Lung (tissue), 11 donors: ENCODE measurements at regions not wholly inside any gene's neighbourhood (a gene's known extent, or its start where the extent isn't known, plus 50 kb on each side); places are given as distances from the start of the nearest gene placed in this dataset.

ENCODE experiments used
- ATAC-seq: fragments of 200-7000 bp; cut with Tn5 transposase; one replicate; pipeline ENCODE4 v1.9.1; 2020; ENCODE audit warnings: moderate number of reproducible peaks; ENCODE audit not compliant: insufficient read depth, low FRiP score
- DNase-seq, 3 donors: peaks; one replicate each; pipeline ENCODE4 v3.0.0-alpha.2; 2013 to 2017
- H3K27ac ChIP-seq, 2 donors: one replicate each; pipeline ENCODE4 v1.5.1; 2013; ENCODE audit warnings: mild to moderate bottlenecking in 2 of 2, moderate library complexity in 2 of 2, control low read depth in 1 of 2, inconsistent platforms in 1 of 2, low read depth in 1 of 2, low read length in 1 of 2
- H3K27me3 ChIP-seq, 3 donors: one replicate each; pipeline ENCODE4 v1.5.1; 2013; ENCODE audit warnings: low read length in 2 of 3; ENCODE audit not compliant: control insufficient read depth in 3 of 3, insufficient read depth in 3 of 3
- H3K36me3 ChIP-seq, 4 donors: one replicate each; pipeline ENCODE4 v1.5.1; 2013; ENCODE audit warnings: low read length in 4 of 4, mild to moderate bottlenecking in 1 of 4, moderate library complexity in 1 of 4; ENCODE audit not compliant: control insufficient read depth in 4 of 4, insufficient read depth in 4 of 4
- H3K4me1 ChIP-seq, 5 donors: one replicate each; pipeline ENCODE4 v1.5.1; 2013; ENCODE audit warnings: low read length in 5 of 5, mild to moderate bottlenecking in 2 of 5, moderate library complexity in 1 of 5; ENCODE audit not compliant: control insufficient read depth in 5 of 5, insufficient read depth in 5 of 5
- H3K4me3 ChIP-seq: one replicate; pipeline ENCODE4 v1.5.1; 2013; ENCODE audit warnings: mild to moderate bottlenecking, control low read depth, moderate library complexity
- H3K9ac ChIP-seq, 2 donors: one replicate each; pipeline ENCODE4 v1.5.1; 2013; ENCODE audit warnings: low read length in 2 of 2, control low read depth in 1 of 2; ENCODE audit not compliant: insufficient read depth in 1 of 2
- H3K9me3 ChIP-seq, 4 donors: one replicate each; pipeline ENCODE4 v1.5.1; 2013; ENCODE audit warnings: low read length in 3 of 4, mild to moderate bottlenecking in 1 of 4, moderate library complexity in 1 of 4; ENCODE audit not compliant: control insufficient read depth in 4 of 4, insufficient read depth in 3 of 4
- WGBS, 2 donors: extraction: QIAGEN DNeasy Blood & Tissue Kit; methylation state at CpG; one replicate each; pipeline ENCODE4 v1.1.7; 2013; 5-methylcytosine and 5-hydroxymethylcytosine counted together
- TF ChIP-seq, protein P1 (sequence below): IDR thresholded peaks from 2 replicates; pipeline ENCODE4 v1.5.1; 2012; ENCODE audit warnings: mild to moderate bottlenecking; ENCODE audit errors: control extremely low read depth, extremely low read depth
- donor health status: control.
- donor health status: control.
- donor health status: Bipolar disorder and iron deficiency.
- donor health status: healthy.
- donor health status: DM: yes; HTN: yes; CAD: no.

DNA sequence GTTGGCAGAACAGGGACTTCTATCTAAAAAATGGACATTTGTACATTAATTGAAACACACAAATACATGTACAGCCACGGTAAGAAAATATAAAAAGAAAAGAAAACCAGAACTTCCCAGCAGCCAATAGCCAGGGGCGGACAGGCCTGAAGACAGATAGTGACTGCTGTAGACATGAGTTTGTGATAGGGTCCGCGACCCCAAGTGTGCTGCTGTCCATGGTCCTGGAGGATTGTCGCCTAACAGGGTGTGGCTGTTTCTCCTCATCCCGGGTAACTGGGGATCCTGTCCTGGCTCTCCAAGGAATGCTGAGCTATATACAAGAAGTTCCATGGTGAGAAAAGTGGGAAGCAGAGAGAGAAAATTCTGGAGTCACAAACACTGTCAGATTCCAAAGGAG, 266.5 kb upstream of the SALL3 start:
- Histone ChIP-seq H3K9ac (no peak overlapping the region), H3K4me1 (no peaks in the 10 kb centered on the region), H3K27ac (no peak overlapping the region), H3K4me3 (no peak overlapping the region), H3K9me3 (peaks cover 0 to 11% (median 1%) of the 10 kb centered on the region in 4 donors), H3K36me3 (no peaks in the 10 kb centered on the region), H3K27me3 (no peaks in the 10 kb centered on the region)
- TF ChIP-seq, protein P1, sequence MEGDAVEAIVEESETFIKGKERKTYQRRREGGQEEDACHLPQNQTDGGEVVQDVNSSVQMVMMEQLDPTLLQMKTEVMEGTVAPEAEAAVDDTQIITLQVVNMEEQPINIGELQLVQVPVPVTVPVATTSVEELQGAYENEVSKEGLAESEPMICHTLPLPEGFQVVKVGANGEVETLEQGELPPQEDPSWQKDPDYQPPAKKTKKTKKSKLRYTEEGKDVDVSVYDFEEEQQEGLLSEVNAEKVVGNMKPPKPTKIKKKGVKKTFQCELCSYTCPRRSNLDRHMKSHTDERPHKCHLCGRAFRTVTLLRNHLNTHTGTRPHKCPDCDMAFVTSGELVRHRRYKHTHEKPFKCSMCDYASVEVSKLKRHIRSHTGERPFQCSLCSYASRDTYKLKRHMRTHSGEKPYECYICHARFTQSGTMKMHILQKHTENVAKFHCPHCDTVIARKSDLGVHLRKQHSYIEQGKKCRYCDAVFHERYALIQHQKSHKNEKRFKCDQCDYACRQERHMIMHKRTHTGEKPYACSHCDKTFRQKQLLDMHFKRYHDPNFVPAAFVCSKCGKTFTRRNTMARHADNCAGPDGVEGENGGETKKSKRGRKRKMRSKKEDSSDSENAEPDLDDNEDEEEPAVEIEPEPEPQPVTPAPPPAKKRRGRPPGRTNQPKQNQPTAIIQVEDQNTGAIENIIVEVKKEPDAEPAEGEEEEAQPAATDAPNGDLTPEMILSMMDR, result no peak
- 18 to 21% methylated on average over 6 of the region's 6 CpGs for WGBS, 2 donors
- ATAC-seq (no peak), DNase-seq (peak; percentile 33 to 53 (median 51))

DNA sequence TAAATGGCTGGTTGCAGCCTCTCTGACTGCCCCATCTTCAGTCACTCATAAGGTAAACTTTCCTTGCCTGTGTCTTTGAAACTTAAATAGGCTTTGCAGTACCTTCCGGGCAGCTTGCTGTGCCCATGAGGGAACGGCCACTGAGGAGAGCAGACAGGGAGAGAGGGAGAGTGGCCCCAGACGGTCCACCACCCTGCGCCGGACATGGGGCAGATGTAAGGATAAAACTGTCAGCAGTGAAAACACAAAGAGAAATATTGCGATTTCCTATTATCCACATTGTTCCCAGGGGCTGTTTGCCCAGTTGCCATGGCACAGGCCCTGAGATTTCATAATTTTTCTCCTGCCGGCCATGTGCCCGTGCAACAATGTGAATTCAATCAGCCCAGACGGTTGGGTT, 265.9 kb upstream of the SALL3 start:
- no peaks in the 10 kb centered on the region for H3K4me1 ChIP-seq
- H3K9me3 ChIP-seq, result peaks cover 0 to 11% (median 0%) of the 10 kb centered on the region in 4 donors
- TF ChIP-seq, protein P1, result no peak
- no peaks in the 10 kb centered on the region for H3K36me3 ChIP-seq
- H3K27ac ChIP-seq, result no peak overlapping the region
- DNase-seq (no peak), ATAC-seq (no peak)
- WGBS, 2 donors, result 86 to 87% methylated on average over 9 of the region's 9 CpGs
- H3K27me3 ChIP-seq, result no peaks in the 10 kb centered on the region
- no peak overlapping the region for H3K4me3 ChIP-seq
- H3K9ac ChIP-seq, result no peak overlapping the region

DNA sequence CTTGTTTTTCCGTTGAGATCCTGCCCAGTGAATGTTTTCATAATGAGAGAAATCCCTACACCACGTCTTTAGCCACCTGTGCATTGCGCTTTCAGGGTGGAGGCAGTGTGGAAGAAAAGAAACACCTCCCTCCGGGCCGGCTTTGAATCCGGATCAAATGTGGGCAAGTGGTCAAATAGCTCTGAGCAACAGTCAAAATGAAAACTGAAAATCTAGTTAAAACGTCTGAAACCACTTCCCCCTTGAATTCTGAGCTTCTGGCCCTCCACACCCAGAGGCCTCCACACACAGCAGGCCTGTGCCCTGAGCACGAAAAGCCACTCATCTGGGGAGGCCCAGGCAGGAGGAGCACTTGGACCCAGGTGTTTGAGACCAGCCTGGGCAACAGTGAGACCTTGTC, 263.6 kb upstream of the SALL3 start:
- peaks cover 0 to 4% (median 0%) of the 10 kb centered on the region in 5 donors for H3K4me1 ChIP-seq
- TF ChIP-seq, protein P1, result no peak
- no peak overlapping the region for H3K4me3 ChIP-seq
- peaks cover 0 to 9% (median 0%) of the 10 kb centered on the region in 4 donors for H3K9me3 ChIP-seq
- WGBS, 2 donors, result 72 to 73% methylated on average over 8 of the region's 8 CpGs
- H3K36me3 ChIP-seq, result no peaks in the 10 kb centered on the region
- H3K9ac ChIP-seq, result no peak overlapping the region
- ATAC-seq (no peak), DNase-seq (no peak)
- H3K27me3 ChIP-seq, result no peaks in the 10 kb centered on the region
- no peak overlapping the region for H3K27ac ChIP-seq

DNA sequence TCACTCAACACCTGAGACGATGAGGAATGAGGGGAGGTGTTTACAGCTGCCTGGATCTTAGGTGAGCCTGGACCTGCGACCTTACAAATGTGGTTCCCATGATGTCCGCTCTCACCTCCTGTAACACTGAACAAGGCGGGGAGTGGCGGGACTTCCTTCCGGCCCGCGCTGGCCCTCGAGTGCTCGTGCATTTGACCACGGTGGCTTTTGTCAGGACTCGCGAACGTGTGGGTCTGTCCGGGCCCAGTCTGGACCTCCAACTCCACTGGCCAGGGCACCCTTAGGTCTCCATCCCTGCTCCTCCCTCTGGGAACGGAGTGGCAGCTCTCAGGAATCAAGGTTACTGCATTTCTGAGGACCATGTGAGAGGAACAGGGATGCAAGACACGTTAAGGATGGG, 263.0 kb upstream of the SALL3 start:
- TF ChIP-seq, protein P1, result no peak
- Histone ChIP-seq H3K27me3 (no peaks in the 10 kb centered on the region), H3K27ac (no peak overlapping the region), H3K9ac (no peak overlapping the region), H3K9me3 (peaks cover 0 to 9% (median 0%) of the 10 kb centered on the region in 4 donors), H3K4me1 (peaks cover 0 to 9% (median 0%) of the 10 kb centered on the region in 5 donors), H3K4me3 (no peak overlapping the region), H3K36me3 (no peaks in the 10 kb centered on the region)
- DNase-seq (no peak), ATAC-seq (no peak)
- WGBS, 2 donors, result 84 to 86% methylated on average over 17 of the region's 17 CpGs
